GM18499 (cell line): ENCODE measurements at regions not wholly inside any gene's neighbourhood (a gene's known extent, or its start where the extent isn't known, plus 50 kb on each side); places are given as distances from the start of the nearest gene placed in this dataset.

Experiments used
- ATAC-seq: cut with Tn5 transposase; IDR thresholded peaks from one replicate; pipeline ENCODE4 v1.9.1; 2021; ENCODE audit warnings: moderate number of reproducible peaks; ENCODE audit not compliant: insufficient read depth, unreplicated experiment

DNA sequence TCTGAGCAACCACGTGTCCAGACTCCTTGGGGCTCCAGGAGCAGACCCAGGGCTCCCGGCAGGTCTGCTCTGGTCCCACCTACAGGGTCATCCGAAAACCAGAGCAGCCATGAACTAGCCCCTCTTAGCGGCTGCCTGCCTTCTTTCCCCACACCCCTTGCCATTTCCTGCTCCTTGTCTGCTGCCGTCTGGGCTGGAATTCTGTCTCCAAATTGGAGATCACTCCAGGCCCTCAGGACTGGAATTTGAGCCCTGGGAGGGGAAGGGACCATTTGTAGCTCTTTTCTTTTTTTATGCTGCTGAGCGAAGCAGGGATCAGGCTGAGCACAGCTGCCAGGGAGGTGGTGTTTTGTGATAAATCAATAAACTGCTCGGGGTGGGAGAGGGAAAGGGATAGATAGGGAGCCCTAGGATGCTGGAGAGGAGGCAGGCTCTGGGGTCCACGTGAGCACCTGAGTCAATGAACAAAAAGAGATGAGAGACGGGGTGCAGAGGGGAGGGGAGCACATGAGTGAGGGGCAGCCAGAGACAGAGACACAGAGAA, 257.5 kb downstream of the ENGASE start:
- no peak for ATAC-seq

DNA sequence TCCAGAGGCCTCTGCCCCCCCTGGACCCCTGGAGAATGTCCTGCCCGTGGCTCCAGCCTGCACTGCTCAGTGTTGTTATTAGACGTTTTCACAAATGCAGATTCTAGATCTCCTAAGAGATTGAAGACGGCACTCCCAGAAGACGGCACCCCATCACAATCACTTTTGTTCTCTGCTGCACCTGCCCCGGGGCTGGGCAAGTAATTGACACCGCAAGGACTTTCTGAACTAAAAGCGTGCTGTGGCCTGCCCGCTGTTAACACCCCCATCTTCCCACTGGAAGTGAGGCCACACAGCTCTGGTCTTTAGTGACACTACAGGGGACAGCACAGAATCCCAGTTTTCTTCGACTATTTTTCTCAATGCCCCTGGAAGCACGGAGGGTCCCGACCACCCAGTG, 256.9 kb downstream of the ENGASE start:
- no peak for ATAC-seq

DNA sequence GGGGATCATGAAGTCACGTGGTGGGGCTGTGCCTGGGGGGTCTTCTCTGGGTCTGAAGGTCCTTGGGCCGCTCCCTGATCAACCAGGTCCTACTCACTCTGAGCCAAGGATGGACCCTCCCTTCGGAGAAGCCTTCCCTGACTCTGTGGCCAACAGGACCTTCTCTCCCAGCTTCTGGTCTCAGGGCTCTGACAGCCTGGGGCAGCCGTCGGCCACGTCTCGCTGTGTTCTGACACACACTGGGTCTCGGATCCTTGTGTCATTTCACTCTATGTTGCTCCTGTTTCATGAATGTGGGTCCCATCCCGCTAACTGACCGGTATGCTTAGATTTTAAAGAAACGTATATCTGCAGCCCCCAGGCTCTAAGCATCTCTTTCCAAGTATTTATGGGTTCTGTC, 256.1 kb downstream of the ENGASE start:
- ATAC-seq = no peak

DNA sequence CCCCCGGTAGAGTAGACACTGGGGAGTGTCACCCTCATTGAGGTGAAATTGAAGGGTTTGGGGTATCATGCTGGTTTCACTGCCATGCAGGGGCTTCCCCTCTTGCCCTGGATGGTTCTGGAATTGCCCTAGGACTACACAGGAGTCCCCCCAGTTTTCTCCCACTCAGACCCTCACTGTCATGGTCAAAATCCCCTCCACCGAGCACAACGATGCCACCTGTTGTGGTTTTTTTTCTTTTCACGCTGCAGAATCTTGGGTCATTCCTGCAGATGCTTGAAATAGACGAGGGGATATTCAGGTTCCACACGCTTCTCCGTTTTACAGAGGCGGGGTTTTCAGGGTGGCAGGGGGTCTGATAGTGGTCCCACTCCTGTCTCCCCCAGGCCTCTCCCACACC, 255.6 kb downstream of the ENGASE start:
- no peak for ATAC-seq

DNA sequence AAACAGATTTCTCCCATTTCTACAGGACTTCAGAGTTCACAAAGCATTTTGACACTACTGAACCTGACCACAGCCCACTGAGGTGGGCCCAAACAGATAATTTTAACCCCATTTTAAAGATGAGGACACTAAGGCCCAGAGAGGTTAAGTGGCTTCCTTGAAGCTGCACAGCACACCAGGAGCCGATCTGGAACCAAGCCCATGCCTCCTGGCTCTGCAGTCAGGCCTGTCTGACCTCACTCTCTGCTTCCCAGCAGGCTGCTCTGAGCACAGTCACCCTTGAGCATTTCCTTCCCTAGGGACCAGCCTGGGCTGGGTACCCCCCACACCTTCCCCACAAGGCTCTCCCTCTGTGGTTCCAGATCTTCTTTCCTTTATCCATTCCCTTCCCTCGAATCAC, 252.2 kb downstream of the ENGASE start:
- no peak for ATAC-seq

DNA sequence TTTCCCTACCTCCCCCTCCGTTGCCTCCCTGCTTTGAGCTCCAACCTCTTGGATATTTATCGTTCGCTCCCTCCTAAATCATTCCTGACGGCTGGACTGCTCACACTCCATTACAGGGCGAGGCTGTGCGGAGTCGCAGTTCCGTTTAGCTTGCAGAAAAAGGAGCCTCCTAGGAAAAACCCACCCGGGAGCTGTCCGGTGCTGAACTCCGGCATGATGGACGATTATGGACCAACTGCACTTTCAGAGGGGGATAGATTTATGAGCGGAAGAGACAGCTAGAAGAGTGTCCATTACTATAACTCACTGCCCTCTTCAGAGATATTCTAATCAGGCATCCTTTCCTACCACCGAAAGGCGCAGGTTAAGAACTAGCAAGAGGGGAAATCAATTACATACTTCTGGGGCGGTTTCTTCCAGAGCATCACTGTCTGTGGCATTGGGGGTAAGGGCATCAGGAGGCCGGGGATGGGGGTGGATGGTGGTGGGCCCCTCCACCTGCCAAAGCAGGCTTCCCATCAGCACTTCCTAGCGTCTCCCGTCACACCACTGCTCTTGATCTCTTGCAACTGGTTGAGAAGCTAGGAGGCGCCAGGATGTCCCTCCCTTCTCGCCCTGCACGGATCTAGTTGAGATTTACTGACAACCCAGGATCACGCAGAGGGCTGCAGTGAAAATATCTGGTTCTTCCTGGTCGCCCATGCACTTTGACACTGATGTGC, 251.2 kb downstream of the ENGASE start:
- no peak for ATAC-seq

DNA sequence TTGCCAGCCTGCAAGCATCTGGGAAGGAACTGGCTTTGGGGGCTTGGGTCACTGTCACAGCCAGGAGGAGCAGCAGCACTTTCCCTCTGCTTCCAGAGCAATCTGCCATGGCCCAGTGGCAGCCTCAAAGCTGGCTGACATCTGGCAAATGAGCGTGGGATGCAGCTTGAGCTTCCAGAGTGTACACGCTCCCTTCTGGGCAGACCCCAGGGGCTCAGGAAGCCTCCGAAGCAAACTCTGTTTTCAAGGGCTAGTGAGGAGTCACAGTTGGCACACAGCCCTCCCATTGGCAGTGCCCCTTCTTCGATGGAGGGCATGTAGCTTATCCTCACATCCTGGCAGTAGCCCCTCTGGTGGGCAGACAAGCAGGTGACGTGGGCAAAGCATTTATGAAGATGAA, 249.6 kb downstream of the ENGASE start:
- no peak for ATAC-seq

DNA sequence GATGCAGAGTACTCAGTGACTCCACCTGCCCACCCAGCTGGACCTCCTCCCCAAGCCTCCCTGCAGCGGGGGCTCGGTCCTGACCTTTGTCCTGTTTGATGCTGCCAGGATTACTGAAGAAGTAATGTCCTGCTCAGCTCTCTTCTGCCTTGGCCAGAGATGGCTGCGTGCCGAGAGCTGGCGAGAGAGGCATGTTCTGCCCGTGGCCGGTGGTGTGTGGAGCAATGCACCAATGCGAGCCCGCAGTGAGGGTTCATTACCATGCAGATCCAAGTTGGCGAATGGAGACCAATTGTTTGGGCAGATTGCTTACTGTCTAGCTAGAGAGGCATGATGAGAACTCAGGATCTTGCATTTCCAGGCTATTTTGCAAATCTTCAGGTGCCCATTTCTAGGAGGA, 248.9 kb downstream of the ENGASE start:
- ATAC-seq = no peak

DNA sequence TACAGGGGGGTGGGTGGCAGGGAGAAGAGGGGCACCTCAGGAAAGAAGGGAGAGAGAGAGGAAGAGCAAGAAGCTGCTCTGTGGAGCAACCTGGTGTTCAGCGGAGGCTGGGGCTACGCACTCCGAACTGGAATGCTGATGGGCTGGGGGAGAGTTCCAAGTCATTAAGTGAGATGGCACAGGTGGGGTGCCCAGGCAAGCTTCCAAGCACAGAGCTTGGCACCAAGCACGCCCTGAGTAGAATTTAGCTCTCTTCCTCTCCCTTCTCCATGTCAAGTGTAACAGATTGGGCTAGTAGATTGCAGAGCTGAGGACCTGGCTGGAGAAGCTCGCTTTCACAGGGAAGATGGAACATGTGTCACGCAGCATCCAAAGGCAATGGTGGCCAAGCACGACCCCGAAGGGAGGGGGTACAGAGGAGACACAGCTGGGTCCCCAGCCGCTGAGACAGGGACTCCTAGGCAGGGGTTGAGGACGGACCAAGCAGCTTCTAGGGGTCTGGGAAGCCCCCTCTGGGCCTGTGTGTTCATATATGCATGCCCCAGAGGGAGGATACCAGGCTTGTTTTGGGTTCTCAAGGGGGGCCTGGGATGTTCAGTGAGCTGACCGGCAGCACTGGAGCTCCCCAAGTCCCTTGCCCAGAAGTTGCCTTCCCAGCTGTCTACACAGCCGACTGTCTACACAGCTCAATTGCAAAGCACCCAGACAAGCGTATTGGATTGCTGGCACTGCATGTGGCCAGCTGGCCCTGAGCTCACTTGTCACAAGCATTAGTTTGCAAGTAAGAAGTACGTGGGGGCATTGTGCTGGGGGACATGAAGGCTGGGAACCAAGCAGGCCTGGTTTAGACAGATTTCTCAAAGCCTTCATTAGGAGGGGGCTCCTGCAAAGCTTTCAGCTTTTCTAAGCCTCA, 247.8 kb downstream of the ENGASE start:
- no peak for ATAC-seq

DNA sequence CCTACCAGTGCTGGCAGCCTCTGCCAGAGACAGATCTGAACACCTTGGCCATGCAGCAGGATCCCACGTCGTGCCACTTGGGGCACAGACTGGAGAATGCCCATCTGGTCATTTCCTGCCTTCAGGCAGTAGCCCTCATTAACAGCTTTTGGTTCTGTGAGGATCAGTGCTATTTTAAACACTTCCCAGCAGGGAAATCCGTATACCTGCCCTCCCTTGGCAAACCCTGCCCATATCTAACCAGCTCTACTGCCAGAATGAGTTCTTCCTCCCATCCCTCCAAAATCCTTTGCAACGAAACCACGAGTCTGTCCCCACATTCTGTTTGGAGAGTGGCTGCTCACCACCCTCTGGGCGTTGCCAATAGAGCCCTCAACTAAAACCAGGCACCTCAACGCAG, 245.7 kb downstream of the ENGASE start:
- no peak for ATAC-seq

DNA sequence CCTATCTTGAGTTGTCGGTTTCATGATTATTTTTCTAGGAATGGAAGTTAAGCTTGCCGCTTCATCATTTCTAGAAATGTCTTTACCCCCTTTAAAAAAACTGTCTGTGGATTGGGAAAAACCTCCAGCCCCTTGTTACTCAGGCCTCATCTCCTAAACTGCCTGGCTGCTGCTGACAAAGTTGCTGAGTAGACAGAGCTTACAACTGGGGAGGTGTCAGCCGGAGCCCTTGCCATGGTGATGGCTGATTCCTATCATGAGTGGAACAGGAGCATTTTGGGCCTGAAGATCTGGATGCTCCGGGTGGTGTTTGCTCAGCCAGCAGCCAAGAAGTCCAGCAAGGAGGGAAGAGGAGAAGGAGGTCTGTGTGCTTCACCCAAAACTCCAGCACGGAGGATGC, 243.3 kb downstream of the ENGASE start:
- ATAC-seq = no peak

DNA sequence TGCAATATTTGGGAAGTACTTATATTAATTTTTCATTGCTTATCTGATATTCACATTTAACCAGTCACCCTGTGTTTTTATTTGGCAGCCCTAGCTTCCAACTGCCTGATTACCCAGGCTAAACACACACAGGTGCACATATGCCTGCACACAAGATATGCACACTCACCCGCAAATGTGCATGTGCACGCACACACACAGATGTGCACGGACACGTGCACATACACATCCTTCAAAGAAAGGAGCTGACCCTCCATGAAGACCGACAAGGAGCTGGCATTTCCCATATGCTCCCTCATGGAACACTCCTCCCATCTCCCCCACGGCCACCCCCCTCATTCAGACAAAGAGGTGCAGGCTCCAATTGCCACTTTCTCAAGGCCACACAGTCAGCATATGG, 242.2 kb downstream of the ENGASE start:
- ATAC-seq = no peak

DNA sequence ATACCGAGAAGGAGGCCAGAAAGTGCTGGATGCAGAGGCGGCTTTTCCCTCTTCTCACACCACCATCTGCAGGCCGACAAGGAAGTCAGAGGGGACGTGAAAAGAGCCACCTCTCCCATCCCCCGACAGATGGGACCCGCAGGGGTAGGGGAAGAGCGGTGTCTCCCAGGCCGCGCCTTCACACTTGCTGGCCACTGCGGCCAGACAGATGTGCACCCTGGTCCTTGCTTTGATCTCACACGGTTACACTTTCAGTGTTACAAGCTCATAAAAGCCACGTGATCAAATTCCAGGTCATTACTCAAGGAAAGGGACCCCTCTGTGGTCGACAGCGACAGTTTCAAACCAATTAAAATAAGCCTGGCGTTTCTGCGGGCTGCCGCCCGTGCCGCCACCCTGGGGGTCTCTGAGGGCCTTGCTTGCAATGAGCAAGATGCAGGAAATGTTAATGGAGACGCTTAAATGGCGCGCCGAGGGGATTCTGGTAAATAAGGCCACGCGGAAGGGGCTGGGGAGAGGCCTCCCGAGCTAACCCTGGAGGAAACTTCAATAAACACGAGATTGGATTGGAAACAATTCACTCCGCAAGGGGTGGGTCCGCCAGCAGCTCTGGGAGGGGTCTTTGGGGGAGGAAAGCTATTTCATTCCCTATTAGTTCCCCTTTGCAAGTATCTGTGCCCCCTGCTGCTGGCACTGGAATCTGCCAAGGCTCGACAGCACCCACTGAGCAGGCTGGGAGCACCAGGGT, 240.9 kb downstream of the ENGASE start:
- ATAC-seq = no peak

DNA sequence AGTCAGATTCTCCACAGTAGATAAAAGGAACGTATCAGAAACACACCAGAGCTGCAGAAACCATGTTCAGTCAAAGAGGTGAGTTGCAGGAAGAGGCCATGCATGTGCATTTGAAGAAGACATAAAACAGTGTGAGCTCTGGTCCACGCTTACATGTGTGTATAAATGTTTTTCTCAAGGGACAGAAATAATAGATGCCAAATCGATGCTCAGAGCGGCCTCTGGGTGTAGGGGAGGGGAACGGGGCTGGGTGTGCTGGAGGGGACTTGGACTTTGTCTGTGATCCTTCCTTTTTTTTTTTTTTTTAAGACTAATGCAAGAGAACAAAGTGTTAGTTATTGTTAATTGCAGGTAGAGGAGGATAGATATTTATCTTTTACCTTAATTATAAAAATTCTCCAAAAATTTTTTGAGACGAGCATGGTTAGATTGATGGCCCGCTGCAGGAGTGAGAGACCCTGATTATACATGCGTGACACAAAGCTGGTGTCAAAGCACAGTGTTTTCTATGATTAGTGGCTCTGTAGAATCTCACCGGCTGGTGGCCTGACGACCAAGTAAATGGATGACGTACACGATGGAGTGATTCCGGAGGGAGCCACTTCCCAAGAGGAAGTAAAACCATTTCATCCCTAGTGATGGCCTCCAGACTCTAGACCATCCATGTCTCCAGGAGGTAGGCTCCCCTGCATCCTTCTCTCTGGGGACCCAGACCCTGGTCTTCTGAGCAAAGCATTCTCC, 240.2 kb downstream of the ENGASE start:
- no peak for ATAC-seq

DNA sequence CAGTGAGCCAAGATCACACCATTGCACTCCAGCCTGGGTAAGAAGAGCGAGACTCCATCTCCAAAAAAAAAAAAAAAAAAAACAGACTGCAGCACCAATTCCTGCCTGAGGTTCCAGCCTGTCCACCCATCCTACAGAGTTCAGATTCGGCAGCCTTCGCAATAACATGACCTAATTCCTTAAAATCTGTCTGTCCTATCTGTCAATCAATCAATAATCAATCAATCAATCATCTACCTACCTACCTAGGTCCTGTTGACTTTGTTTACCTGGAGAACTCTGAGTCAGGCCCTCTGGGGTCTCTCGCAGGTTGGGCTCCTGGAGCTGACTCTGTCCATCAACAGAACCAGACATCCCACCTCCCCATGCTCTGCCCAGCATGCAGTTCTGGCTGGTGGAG, 236.7 kb downstream of the ENGASE start:
- ATAC-seq = no peak

DNA sequence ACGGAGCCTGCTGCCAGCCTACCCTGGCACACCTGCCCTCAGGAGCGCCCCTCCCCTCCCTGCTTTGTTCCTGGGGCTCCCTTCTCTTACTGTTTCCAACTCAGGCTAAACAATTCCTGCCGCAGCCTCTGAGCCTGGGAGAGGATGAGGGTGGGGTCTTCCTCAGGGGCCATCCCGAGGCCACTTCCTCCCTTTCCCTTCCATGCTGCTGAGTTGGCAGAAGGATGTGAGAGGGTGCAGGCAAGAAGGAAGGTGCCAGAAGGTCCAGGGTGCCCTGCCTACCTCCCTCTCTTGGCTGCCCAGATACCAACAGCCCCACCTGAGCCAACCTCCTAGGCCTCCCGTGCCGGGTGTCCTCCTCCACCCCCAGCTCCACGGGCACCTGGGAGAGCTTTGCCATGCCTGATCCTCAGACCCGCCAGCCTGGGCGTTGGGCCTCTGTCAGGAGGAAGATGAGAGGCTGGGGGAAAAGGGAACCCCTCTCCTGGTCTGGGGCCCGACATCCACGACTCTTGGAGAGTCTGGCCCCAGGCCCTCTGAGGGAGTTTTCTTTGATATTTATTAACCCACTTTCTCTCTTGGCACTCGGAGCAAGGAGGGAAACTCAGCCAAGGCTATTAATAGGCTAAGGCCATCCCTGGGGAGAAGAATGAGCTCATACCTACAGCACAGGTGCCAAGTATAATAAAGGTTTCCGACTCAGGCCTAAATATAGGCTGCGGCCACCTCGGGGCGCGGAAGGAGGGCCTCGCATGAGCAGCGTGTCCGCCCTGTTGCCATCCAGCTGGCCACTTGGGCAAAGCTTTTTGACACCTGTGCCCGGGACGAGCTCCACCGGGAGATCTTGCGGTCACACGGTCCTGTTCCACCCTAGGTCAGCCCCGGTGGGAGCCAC, 232.0 kb downstream of the ENGASE start:
- no peak for ATAC-seq

DNA sequence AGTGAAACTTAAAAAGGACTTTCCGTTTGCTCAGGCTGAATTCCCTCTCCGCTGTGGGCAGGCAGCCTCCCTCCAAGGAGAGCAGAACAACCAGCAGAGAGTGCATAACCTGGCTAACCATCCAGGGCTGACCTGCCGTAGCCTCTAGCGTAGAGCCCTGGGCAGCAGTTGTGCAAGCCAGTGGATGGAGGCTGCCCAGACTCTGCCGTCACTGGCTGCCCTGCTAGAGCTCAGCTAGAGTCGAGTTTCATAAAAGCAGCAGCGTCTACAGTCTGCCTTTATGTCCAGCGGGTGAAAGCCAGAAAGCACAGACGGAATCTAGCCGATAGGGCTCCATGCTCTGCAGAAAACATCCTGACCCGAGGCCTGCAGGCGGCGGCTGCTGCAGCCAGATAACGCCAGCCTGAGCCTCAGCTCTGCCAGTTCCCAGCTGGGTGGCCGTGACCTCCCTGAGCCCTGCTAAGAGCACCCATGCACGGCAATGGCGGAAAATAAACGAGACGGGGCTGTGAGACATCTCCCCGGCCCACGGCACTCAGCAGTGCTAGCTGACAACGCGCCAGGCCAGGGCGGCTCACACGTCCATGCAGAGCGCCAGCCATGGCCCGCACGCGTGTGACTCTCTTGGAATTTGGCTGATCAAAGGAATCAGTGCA, 231.3 kb downstream of the ENGASE start:
- ATAC-seq = no peak

DNA sequence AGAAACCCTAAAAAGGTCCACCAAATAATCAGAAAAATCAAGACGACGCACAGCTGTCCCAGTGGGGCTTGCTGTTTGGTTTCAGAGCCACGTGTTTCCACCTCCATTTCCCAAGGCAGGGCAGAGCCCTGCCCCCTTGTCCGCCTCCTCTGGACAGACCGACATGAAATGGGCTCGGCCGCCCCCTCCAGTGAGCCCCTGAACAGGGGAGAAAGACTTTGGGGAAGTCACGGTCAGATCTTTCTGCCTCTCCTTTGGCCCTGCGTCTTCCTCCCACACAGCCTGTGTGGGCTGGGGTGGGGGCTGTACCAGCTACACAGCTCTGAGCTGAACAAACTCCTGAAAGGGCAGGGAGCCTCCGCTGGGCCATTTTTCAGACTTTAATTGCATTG, 230.7 kb downstream of the ENGASE start:
- ATAC-seq = no peak

DNA sequence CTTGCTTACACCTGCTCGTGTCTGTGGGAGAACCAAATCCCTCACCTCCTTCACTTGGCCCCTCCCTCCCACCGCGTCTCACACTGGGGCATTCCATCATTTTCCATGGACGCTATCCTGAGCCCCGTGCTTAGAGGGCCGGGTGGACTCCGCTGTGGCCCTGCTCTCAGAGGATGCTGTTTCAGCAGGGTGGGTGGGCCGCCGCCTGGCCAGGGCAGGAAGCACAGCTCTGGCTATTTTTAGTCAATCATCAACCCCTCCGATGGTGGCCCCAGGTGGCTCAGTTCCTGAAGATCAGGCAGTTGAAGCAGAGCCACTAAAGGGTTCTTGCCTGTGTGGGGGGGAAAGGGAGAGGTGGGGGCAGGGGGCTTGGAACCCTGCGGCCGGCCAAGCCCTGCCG, 230.3 kb downstream of the ENGASE start:
- ATAC-seq = no peak
